ENCODE measurements at regions not wholly inside any gene's neighbourhood (a gene's known extent, or its start where the extent isn't known, plus 50 kb on each side); places are given as distances from the start of the nearest gene placed in this dataset.

- no peak for TF ChIP-seq ZC3H10 (CRISPR knock-in tag; IDR thresholded peaks at IDR 0.05)
- TF ChIP-seq GLIS3 (CRISPR knock-in tag; IDR thresholded peaks at IDR 0.05), result no peak
- no peak for TF ChIP-seq TOX (CRISPR knock-in tag; IDR thresholded peaks at IDR 0.05; ENCODE audit: borderline replicate concordance)
- no peak for TF ChIP-seq TCF4 (CRISPR knock-in tag; IDR thresholded peaks at IDR 0.05; ENCODE audit: borderline replicate concordance)
- no peak for TF ChIP-seq PPARA (CRISPR knock-in tag; IDR thresholded peaks at IDR 0.05; ENCODE audit: borderline replicate concordance)
- TF ChIP-seq ZNF8 (CRISPR knock-in tag; IDR thresholded peaks at IDR 0.05), result no peak
- TF ChIP-seq, protein P1, sequence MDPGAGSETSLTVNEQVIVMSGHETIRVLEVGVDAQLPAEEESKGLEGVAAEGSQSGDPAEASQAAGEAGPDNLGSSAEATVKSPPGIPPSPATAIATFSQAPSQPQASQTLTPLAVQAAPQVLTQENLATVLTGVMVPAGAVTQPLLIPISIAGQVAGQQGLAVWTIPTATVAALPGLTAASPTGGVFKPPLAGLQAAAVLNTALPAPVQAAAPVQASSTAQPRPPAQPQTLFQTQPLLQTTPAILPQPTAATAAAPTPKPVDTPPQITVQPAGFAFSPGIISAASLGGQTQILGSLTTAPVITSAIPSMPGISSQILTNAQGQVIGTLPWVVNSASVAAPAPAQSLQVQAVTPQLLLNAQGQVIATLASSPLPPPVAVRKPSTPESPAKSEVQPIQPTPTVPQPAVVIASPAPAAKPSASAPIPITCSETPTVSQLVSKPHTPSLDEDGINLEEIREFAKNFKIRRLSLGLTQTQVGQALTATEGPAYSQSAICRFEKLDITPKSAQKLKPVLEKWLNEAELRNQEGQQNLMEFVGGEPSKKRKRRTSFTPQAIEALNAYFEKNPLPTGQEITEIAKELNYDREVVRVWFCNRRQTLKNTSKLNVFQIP (CRISPR knock-in tag; IDR thresholded peaks at IDR 0.05; ENCODE audit: borderline replicate concordance, low read depth), result no peak
- no peak for TF ChIP-seq CSRNP3 (CRISPR knock-in tag; IDR thresholded peaks at IDR 0.05)
- TF ChIP-seq CSDC2 (CRISPR knock-in tag; IDR thresholded peaks at IDR 0.05), result no peak
- TF ChIP-seq TSHZ2 (CRISPR knock-in tag; IDR thresholded peaks at IDR 0.05), result no peak
- TF ChIP-seq OSR1 (CRISPR knock-in tag; IDR thresholded peaks at IDR 0.05), result no peak
- no peak for TF ChIP-seq SNAI2 (CRISPR knock-in tag; IDR thresholded peaks at IDR 0.05)
- TF ChIP-seq, protein P2, sequence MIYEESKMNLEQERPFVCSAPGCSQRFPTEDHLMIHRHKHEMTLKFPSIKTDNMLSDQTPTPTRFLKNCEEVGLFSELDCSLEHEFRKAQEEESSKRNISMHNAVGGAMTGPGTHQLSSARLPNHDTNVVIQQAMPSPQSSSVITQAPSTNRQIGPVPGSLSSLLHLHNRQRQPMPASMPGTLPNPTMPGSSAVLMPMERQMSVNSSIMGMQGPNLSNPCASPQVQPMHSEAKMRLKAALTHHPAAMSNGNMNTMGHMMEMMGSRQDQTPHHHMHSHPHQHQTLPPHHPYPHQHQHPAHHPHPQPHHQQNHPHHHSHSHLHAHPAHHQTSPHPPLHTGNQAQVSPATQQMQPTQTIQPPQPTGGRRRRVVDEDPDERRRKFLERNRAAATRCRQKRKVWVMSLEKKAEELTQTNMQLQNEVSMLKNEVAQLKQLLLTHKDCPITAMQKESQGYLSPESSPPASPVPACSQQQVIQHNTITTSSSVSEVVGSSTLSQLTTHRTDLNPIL (CRISPR knock-in tag; IDR thresholded peaks at IDR 0.05; ENCODE audit: low read depth), result no peak
- TF ChIP-seq RARB (CRISPR knock-in tag; IDR thresholded peaks at IDR 0.05), result no peak
- no peak for TF ChIP-seq ESRRG (CRISPR knock-in tag; IDR thresholded peaks at IDR 0.05)
- TF ChIP-seq ARNTL (CRISPR knock-in tag; IDR thresholded peaks at IDR 0.05; ENCODE audit: borderline replicate concordance, low read depth), result no peak
- TF ChIP-seq ZFP3 (CRISPR knock-in tag; IDR thresholded peaks at IDR 0.05), result no peak
- TF ChIP-seq ZNF70 (CRISPR knock-in tag; IDR thresholded peaks at IDR 0.05), result no peak
- ATAC-seq, result no peak
Observed at GRCh38 chr1:219276049-219276738, 102.5 kb downstream of the LYPLAL1 start.

- no peak for ATAC-seq
- TF ChIP-seq BACH2 (CRISPR knock-in tag; IDR thresholded peaks at IDR 0.05; ENCODE audit: borderline replicate concordance) (no peak), ZNF8 (CRISPR knock-in tag; IDR thresholded peaks at IDR 0.05) (no peak), ZC3H10 (CRISPR knock-in tag; IDR thresholded peaks at IDR 0.05) (no peak), CSDC2 (CRISPR knock-in tag; IDR thresholded peaks at IDR 0.05) (no peak), OSR1 (CRISPR knock-in tag; IDR thresholded peaks at IDR 0.05) (no peak), SNAI2 (CRISPR knock-in tag; IDR thresholded peaks at IDR 0.05) (no peak), RARB (CRISPR knock-in tag; IDR thresholded peaks at IDR 0.05) (no peak), ISL1 (CRISPR knock-in tag; IDR thresholded peaks at IDR 0.05) (no peak), PATZ1 (CRISPR knock-in tag; IDR thresholded peaks at IDR 0.05; ENCODE audit: borderline replicate concordance) (no peak)
Observed at GRCh38 chr1:219273088-219273686, 99.5 kb downstream of the LYPLAL1 start.
